IMR-90 (cell line): ENCODE measurements at regions not wholly inside any gene's neighbourhood (a gene's known extent, or its start where the extent isn't known, plus 50 kb on each side); places are given as distances from the start of the nearest gene placed in this dataset.
A peak's percentile ranks its signal among the peaks of the same experiment; 100 is the strongest.

ENCODE experiments used
- ATAC-seq: fragments of 200-7000 bp; cut with Tn5 transposase; 2 replicates; pipeline ENCODE4 v1.9.1; 2020; ENCODE audit warnings: low read depth, mild to moderate bottlenecking, moderate library complexity
- BruUV-seq: library from RNA; stranded (reverse); fragments of 400-500 nt; replicated peaks from 2 replicates; lab custom pipeline; 2021; lab: Mats Ljungman, UMichigan
- CTCF ChIA-PET: fragments of 300-600 bp; formaldehyde crosslinking; extraction: SDS; loops from one replicate; lab custom pipeline; 2021; ENCODE audit warnings: antibody characterized with exemption; lab: Yijun Ruan, JAX
- POLR2A ChIA-PET: fragments of 300-600 bp; sonication (Branson Sonifier 250); formaldehyde crosslinking; loops from one replicate; lab custom pipeline; 2022; ENCODE audit warnings: antibody characterized with exemption; ENCODE audit not compliant: unreplicated experiment; lab: Charles Lee
- DNase-seq: peaks from one replicate; pipeline ENCODE4 v3.0.0; 2013
- H2AFZ ChIP-seq: replicated peaks from 2 replicates; pipeline ENCODE3; 2013; ENCODE audit warnings: low read length, mild to moderate bottlenecking; ENCODE audit not compliant: poor library complexity
- H2AK5ac ChIP-seq: 2 replicates; pipeline ENCODE4 v1.6.1; 2013; ENCODE audit warnings: low read depth, low read length, inconsistent platforms
- H2AK9ac ChIP-seq: replicated peaks from 2 replicates; pipeline ENCODE3; 2013; ENCODE audit warnings: mild to moderate bottlenecking, low read depth, low read length, moderate library complexity; ENCODE audit not compliant: poor library complexity
- H2BK120ac ChIP-seq: 2 replicates; pipeline ENCODE4 v1.6.1; 2013; ENCODE audit warnings: low read depth, low read length, inconsistent platforms
- H2BK15ac ChIP-seq: 3 replicates; pipeline ENCODE4 v1.6.1; 2013; ENCODE audit warnings: low read depth, low read length, inconsistent platforms
- H2BK20ac ChIP-seq: 2 replicates; pipeline ENCODE4 v1.6.1; 2013; ENCODE audit warnings: low read depth, mild to moderate bottlenecking, inconsistent platforms, low read length, moderate library complexity
- H2BK5ac ChIP-seq: 2 replicates; pipeline ENCODE4 v1.6.1; 2013; ENCODE audit warnings: mild to moderate bottlenecking, low read depth, low read length, inconsistent platforms; ENCODE audit not compliant: poor library complexity, severe bottlenecking
- H3K14ac ChIP-seq: replicated peaks from 2 replicates; pipeline ENCODE4 v1.6.1; 2013; ENCODE audit warnings: low read depth, low read length, inconsistent platforms
- H3K18ac ChIP-seq: 2 replicates; pipeline ENCODE4 v1.6.1; 2013; ENCODE audit warnings: low read depth, low read length, control low read depth
- H3K23ac ChIP-seq: 2 replicates; pipeline ENCODE4 v1.6.1; 2013; ENCODE audit warnings: low read depth, low read length, inconsistent platforms
- H3K27ac ChIP-seq: 2 replicates; pipeline ENCODE4 v1.5.1; 2013; ENCODE audit warnings: mild to moderate bottlenecking, control low read depth, low read length; ENCODE audit not compliant: insufficient read depth
- H3K27me3 ChIP-seq: 2 replicates; pipeline ENCODE4 v1.6.1; 2013; ENCODE audit warnings: low read length; ENCODE audit not compliant: control insufficient read depth, insufficient read depth
- H3K36me3 ChIP-seq: 2 replicates; pipeline ENCODE4 v1.6.1; 2013; ENCODE audit warnings: low read length, mixed read lengths; ENCODE audit not compliant: control insufficient read depth, insufficient read depth
- H3K4ac ChIP-seq: 2 replicates; pipeline ENCODE4 v1.6.1; 2013; ENCODE audit warnings: low read depth, low read length, inconsistent platforms
- H3K4me1 ChIP-seq: 2 replicates; pipeline ENCODE4 v1.6.1; 2013; ENCODE audit warnings: low read length, mixed read lengths; ENCODE audit not compliant: control insufficient read depth, insufficient read depth
- H3K4me2 ChIP-seq: 2 replicates; pipeline ENCODE4 v1.6.1; 2013; ENCODE audit warnings: low read depth, mild to moderate bottlenecking, control low read depth, low read length, moderate library complexity
- H3K4me3 ChIP-seq: 2 replicates; pipeline ENCODE4 v1.5.1; 2013; ENCODE audit warnings: low read depth, mild to moderate bottlenecking, control low read depth, low read length, moderate library complexity; ENCODE audit not compliant: insufficient read depth
- H3K56ac ChIP-seq: 2 replicates; pipeline ENCODE4 v1.6.1; 2013; ENCODE audit warnings: low read length, inconsistent platforms; ENCODE audit not compliant: insufficient read depth; ENCODE audit errors: extremely low read depth
- H3K79me1 ChIP-seq, 2 experiments: 2 replicates each; pipeline ENCODE4 v1.6.1; 2013; ENCODE audit warnings: low read length in 2 of 2, inconsistent platforms in 1 of 2, low read depth in 1 of 2
- H3K9ac ChIP-seq: 2 replicates; pipeline ENCODE4 v1.6.1; 2013; ENCODE audit warnings: low read depth, low read length, control low read depth
- H3K9me1 ChIP-seq: 2 replicates; pipeline ENCODE4 v1.6.1; 2013; ENCODE audit warnings: low read length, inconsistent platforms; ENCODE audit not compliant: insufficient read depth
- H3K9me3 ChIP-seq: 2 replicates; pipeline ENCODE4 v1.6.1; 2013; ENCODE audit warnings: low read length; ENCODE audit not compliant: control insufficient read depth, insufficient read depth
- H4K20me1 ChIP-seq: 2 replicates; pipeline ENCODE4 v1.6.1; 2013; ENCODE audit warnings: low read length, inconsistent platforms; ENCODE audit not compliant: insufficient read depth
- H4K5ac ChIP-seq: 2 replicates; pipeline ENCODE4 v1.6.1; 2013; ENCODE audit warnings: mild to moderate bottlenecking, low read depth, low read length, control low read depth
- H4K8ac ChIP-seq, 2 experiments: 2 replicates each; pipeline ENCODE4 v1.6.1; 2013; ENCODE audit warnings: low read depth in 2 of 2, low read length in 2 of 2, control low read depth in 1 of 2, inconsistent platforms in 1 of 2
- H4K91ac ChIP-seq: 2 replicates; pipeline ENCODE4 v1.6.1; 2013; ENCODE audit warnings: low read depth, low read length, inconsistent platforms; ENCODE audit not compliant: insufficient read depth
- CEBPB ChIP-seq: IDR thresholded peaks from 2 replicates; pipeline ENCODE4 v1.6.1; 2012; ENCODE audit warnings: low read depth, low read length, improper control_type of control experiment
- CTCF ChIP-seq: conservative IDR thresholded peaks from 2 replicates; pipeline ENCODE4 v1.5.1; 2012; ENCODE audit warnings: mild to moderate bottlenecking, low read depth, low read length, improper control_type of control experiment
- FOS ChIP-seq: fragments of 150-350 bp; IDR thresholded peaks from 2 replicates; pipeline ENCODE4 v1.6.1; 2016; ENCODE audit warnings: low read depth, low read length
- USF2 ChIP-seq: fragments of 150-350 bp; IDR thresholded peaks from 2 replicates; pipeline ENCODE4 v1.6.1; 2017; ENCODE audit warnings: mild to moderate bottlenecking, antibody characterized with exemption, low read length, low read depth
- WGBS, 2 experiments: methylation state at CpG; one replicate each; pipeline versions ENCODE4 v1.1.5 to v1.1.7; 2013; ENCODE audit warnings: missing lambda C conversion rate in 2 of 2; ENCODE audit not compliant: insufficient read length in 1 of 2; ENCODE audit errors: extremely low coverage in 2 of 2; 5-methylcytosine and 5-hydroxymethylcytosine counted together
- dilution Hi-C: fragments of 300-500 bp; cut with HindIII; formaldehyde crosslinking; loops from one replicate; pipeline ENCODE4 v1.14.3; 2018; ENCODE audit warnings: low sequenced_read_pairs; ENCODE audit not compliant: unreplicated experiment
- in situ Hi-C: fragments of 300-500 bp; cut with MboI; formaldehyde crosslinking; loops from 3 replicates; pipeline ENCODE4 v1.14.3; 2019; ENCODE audit warnings: low sequenced_read_pairs, inconsistent platforms, mixed read lengths
- intact Hi-C: fragments of 100-400 bp; cut with micrococcal nuclease; formaldehyde crosslinking; loops from 2 replicates; pipeline ENCODE4 v1.10.0; 2022

GRCh38 chr12:89840162-89840922 lies 131.7 kb upstream of the ATP2B1 start:
- ChIA-PET POLR2A (interaction anchor here (0.7 kb wide), 1 partner anchor 1027 kb away, joined by 3 read pairs; no protein-coding TSS in a partner anchor), CTCF (no interaction called here)
- Histone ChIP-seq H3K27me3 (no peaks in the 10 kb centered on the region), H4K91ac (no peak overlapping the region), H3K9ac (no peak overlapping the region), H3K18ac (peak overlapping the region; percentile 73; the same call in 1 of the 2 replicates), H2BK5ac (peak overlapping the region; percentile 58), H2AFZ (no peak overlapping the region), H3K36me3 (no peaks in the 10 kb centered on the region), H2BK120ac (peak overlapping the region; percentile 20; the same call in 1 of the 2 replicates), H3K23ac (no peak overlapping the region), H2AK9ac (no peak overlapping the region), H3K27ac (peak overlapping the region; percentile 10; the same call in 1 of the 2 replicates), H3K4me2 (peak overlapping the region; percentile 76), H3K9me1 (peaks cover 3% of the 10 kb centered on the region; the same call in 1 of the 2 replicates), H2BK15ac (no peak overlapping the region), H3K9me3 (no peaks in the 10 kb centered on the region), H3K79me1 (no peaks in the 10 kb centered on the region), H2AK5ac (peak overlapping the region; percentile 5; the same call in 1 of the 2 replicates), H3K4me1 (peaks cover 3% of the 10 kb centered on the region), H3K56ac (no peak overlapping the region), H2BK20ac (0 out of 2 replicates have a peak overlapping the region, but pooled peaks have one; percentile 4), H4K8ac (no peak overlapping the region), H3K4ac (no peak overlapping the region; the same call in 1 of the 2 replicates), H3K4me3 (no peak overlapping the region), H4K20me1 (no peaks in the 10 kb centered on the region), H4K5ac (peak overlapping the region; percentile 68; the same call in 1 of the 2 replicates), H3K14ac (0 out of 2 replicates have a peak overlapping the region, but pooled peaks have one; percentile 7)
- in situ Hi-C loops, result no loop called here
- 80% methylated on average over 1 of the region's 4 CpGs; no CpG with 5 or more reads in 1 of the 2 experiments for WGBS, 2 experiments
- TF ChIP-seq CTCF, result no peak
- 0 out of 2 replicates have a peak, but pooled peaks have one; percentile 10 for TF ChIP-seq FOS
- TF ChIP-seq CEBPB, result peak; percentile 90
- TF ChIP-seq USF2, result no peak
- peak; percentile 51 for DNase-seq
- ATAC-seq, result peak; percentile 62; the same call in 1 of the 2 replicates
- BruUV-seq, result no TSS peak
- intact Hi-C loops, result no loop called here
- dilution Hi-C loops, result no loop called here
